CD14-positive monocyte (primary cell): ENCODE measurements at regions not wholly inside any gene's neighbourhood (a gene's known extent, or its start where the extent isn't known, plus 50 kb on each side); places are given as distances from the start of the nearest gene placed in this dataset.
A peak's percentile ranks its signal among the peaks of the same experiment; 100 is the strongest.

ENCODE experiments used
- DNase-seq, 3 donors: peaks; one replicate each; pipeline ENCODE4 v3.0.0-alpha.2; 2011 to 2022
- H2AFZ ChIP-seq: 2 replicates; pipeline ENCODE4 v1.6.0; 2012; ENCODE audit warnings: mild to moderate bottlenecking, low read depth, low read length, inconsistent platforms; ENCODE audit not compliant: insufficient read depth, poor library complexity, severe bottlenecking
- H3K27ac ChIP-seq, 2 donors: 1 replicate in 1 of 2; 2 replicates in 1 of 2; pipeline ENCODE4 v1.5.1; 2012 to 2013; ENCODE audit warnings: low read length in 2 of 2, control low read depth in 1 of 2, inconsistent platforms in 1 of 2, low read depth in 1 of 2, mild to moderate bottlenecking in 1 of 2
- H3K27me3 ChIP-seq, 2 donors: one replicate each; pipeline versions ENCODE4 v1.6.0 to v1.6.1; 2011 to 2013; ENCODE audit warnings: low read length in 2 of 2; ENCODE audit not compliant: control insufficient read depth in 2 of 2, insufficient read depth in 2 of 2
- H3K36me3 ChIP-seq, 2 donors: replicated peaks in 1 of 2; 1 replicate in 1 of 2; 2 replicates in 1 of 2; pipeline versions ENCODE4 v1.5.1 to v1.6.1; 2012 to 2013; ENCODE audit warnings: low read length in 2 of 2, control low read depth in 1 of 2, inconsistent platforms in 1 of 2, mild to moderate bottlenecking in 1 of 2; ENCODE audit not compliant: insufficient read depth in 2 of 2, control insufficient read depth in 1 of 2
- H3K4me1 ChIP-seq, 2 donors: 1 replicate in 1 of 2; 2 replicates in 1 of 2; pipeline versions ENCODE4 v1.5.1 to v1.6.1; 2012 to 2013; ENCODE audit warnings: low read length in 2 of 2, control low read depth in 1 of 2, inconsistent platforms in 1 of 2, mild to moderate bottlenecking in 1 of 2, moderate library complexity in 1 of 2; ENCODE audit not compliant: insufficient read depth in 2 of 2, control insufficient read depth in 1 of 2
- H3K4me2 ChIP-seq: replicated peaks from 2 replicates; pipeline ENCODE3; 2012; ENCODE audit warnings: low read length, moderate library complexity, mild to moderate bottlenecking; ENCODE audit not compliant: poor library complexity, severe bottlenecking; ENCODE audit errors: extremely low read depth
- H3K4me3 ChIP-seq, 3 experiments: fragments of 200-600 bp in 1 of 3; sonication (generic) in 1 of 3; replicated peaks in 1 of 3; 1 replicate in 2 of 3; 2 replicates in 1 of 3; pipeline ENCODE4 v1.5.1; 2011 to 2013; ENCODE audit warnings: low read length in 3 of 3, mild to moderate bottlenecking in 3 of 3, control low read depth in 2 of 3, low read depth in 2 of 3, inconsistent platforms in 1 of 3, moderate library complexity in 1 of 3
- H3K79me2 ChIP-seq: 2 replicates; pipeline ENCODE4 v1.6.0; 2012; ENCODE audit warnings: mild to moderate bottlenecking, control low read depth, inconsistent platforms, low read length, moderate library complexity; ENCODE audit not compliant: insufficient read depth
- H3K9ac ChIP-seq: 2 replicates; pipeline ENCODE4 v1.6.0; 2017; ENCODE audit warnings: low read length, mild to moderate bottlenecking; ENCODE audit not compliant: insufficient read depth, poor library complexity, severe bottlenecking
- H3K9me3 ChIP-seq, 2 donors: replicated peaks in 1 of 2; 1 replicate in 1 of 2; 2 replicates in 1 of 2; pipeline versions ENCODE4 v1.5.1 to v1.6.1; 2012 to 2013; ENCODE audit warnings: low read length in 2 of 2, control low read depth in 1 of 2; ENCODE audit not compliant: control insufficient read depth in 1 of 2, insufficient read depth in 1 of 2
- H4K20me1 ChIP-seq: 2 replicates; pipeline ENCODE4 v1.6.0; 2012; ENCODE audit warnings: mild to moderate bottlenecking, low read length, control low read depth, moderate library complexity; ENCODE audit not compliant: insufficient read depth
- H3K27ac Mint-ChIP-seq, 7 donors: one replicate each; pipeline ENCODE4 v1.8.0; 2020; ENCODE audit warnings: mild to moderate bottlenecking in 7 of 7, mixed read lengths in 7 of 7, moderate library complexity in 6 of 7, inconsistent platforms in 2 of 7
- H3K27me3 Mint-ChIP-seq, 3 donors: one replicate each; pipeline ENCODE4 v1.8.0; 2021 to 2022; ENCODE audit warnings: low read depth in 3 of 3, mild to moderate bottlenecking in 3 of 3, mixed read lengths in 3 of 3, moderate library complexity in 3 of 3, inconsistent platforms in 1 of 3
- H3K36me3 Mint-ChIP-seq, 2 donors: one replicate each; pipeline ENCODE4 v1.8.0; 2020; ENCODE audit warnings: mixed read lengths in 2 of 2, inconsistent platforms in 1 of 2, mild to moderate bottlenecking in 1 of 2
- H3K4me1 Mint-ChIP-seq: one replicate; pipeline ENCODE4 v1.8.0; 2020; ENCODE audit warnings: mild to moderate bottlenecking, mixed read lengths
- H3K4me3 Mint-ChIP-seq, 2 donors: one replicate each; pipeline ENCODE4 v1.8.0; 2020; ENCODE audit warnings: mild to moderate bottlenecking in 2 of 2, mixed read lengths in 2 of 2, moderate library complexity in 1 of 2
- H3K9me3 Mint-ChIP-seq, 7 donors: one replicate each; pipeline ENCODE4 v1.8.0; 2020 to 2022; ENCODE audit warnings: mixed read lengths in 7 of 7, mild to moderate bottlenecking in 6 of 7, moderate library complexity in 6 of 7, inconsistent platforms in 2 of 7
- WGBS: methylation state at CpG from one replicate; pipeline ENCODE4 v1.1.5; 2013; ENCODE audit warnings: missing lambda C conversion rate; ENCODE audit not compliant: insufficient coverage; 5-methylcytosine and 5-hydroxymethylcytosine counted together
- intact Hi-C, 2 donors: fragments of 100-400 bp; cut with micrococcal nuclease; formaldehyde crosslinking; loops; one replicate each; pipeline versions ENCODE4 v1.15.0 to v1.15.1; 2023
- TF ChIP-seq, protein P1 (sequence below): fragments of 200-600 bp; IDR thresholded peaks from one replicate; pipeline ENCODE4 v1.8.0; 2022; ENCODE audit warnings: antibody characterized with exemption, mild to moderate bottlenecking

GRCh38 chr2:215697496-215697895, 261.6 kb upstream of the FN1 start:
- Mint-ChIP-seq H3K9me3 (peaks cover 0 to 7% (median 4%) of the 10 kb centered on the region in 7 donors), H3K4me3 (no peak overlapping the region), H3K27ac (peak overlapping the region in 6 of 7 donors; percentile 66 to 91 (median 83)), H3K36me3 (peaks cover 2 to 3% of the 10 kb centered on the region in 2 donors), H3K4me1 (peaks cover 73% of the 10 kb centered on the region), H3K27me3 (peaks cover 2 to 5% (median 2%) of the 10 kb centered on the region in 3 donors)
- Histone ChIP-seq H3K4me2 (no peak overlapping the region), H3K36me3 (no peaks in the 10 kb centered on the region), H3K4me1 (peaks cover 70 to 80% of the 10 kb centered on the region in 2 donors), H3K27me3 (peaks cover 0 to 4% of the 10 kb centered on the region in 2 donors), H4K20me1 (no peaks in the 10 kb centered on the region), H3K27ac (peak overlapping the region in 1 of 2 donors; percentile 0), H3K79me2 (no peaks in the 10 kb centered on the region), H3K4me3 (no peak overlapping the region), H2AFZ (no peak overlapping the region), H3K9me3 (no peaks in the 10 kb centered on the region), H3K9ac (no peak overlapping the region)
- no CpG with 5 or more reads among the region's 6 CpGs for WGBS
- intact Hi-C loops = no loop called here
- TF ChIP-seq, protein P1, sequence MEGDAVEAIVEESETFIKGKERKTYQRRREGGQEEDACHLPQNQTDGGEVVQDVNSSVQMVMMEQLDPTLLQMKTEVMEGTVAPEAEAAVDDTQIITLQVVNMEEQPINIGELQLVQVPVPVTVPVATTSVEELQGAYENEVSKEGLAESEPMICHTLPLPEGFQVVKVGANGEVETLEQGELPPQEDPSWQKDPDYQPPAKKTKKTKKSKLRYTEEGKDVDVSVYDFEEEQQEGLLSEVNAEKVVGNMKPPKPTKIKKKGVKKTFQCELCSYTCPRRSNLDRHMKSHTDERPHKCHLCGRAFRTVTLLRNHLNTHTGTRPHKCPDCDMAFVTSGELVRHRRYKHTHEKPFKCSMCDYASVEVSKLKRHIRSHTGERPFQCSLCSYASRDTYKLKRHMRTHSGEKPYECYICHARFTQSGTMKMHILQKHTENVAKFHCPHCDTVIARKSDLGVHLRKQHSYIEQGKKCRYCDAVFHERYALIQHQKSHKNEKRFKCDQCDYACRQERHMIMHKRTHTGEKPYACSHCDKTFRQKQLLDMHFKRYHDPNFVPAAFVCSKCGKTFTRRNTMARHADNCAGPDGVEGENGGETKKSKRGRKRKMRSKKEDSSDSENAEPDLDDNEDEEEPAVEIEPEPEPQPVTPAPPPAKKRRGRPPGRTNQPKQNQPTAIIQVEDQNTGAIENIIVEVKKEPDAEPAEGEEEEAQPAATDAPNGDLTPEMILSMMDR = no peak
- DNase-seq = no peak

- Histone ChIP-seq H3K79me2 (no peaks in the 10 kb centered on the region), H2AFZ (no peak overlapping the region), H3K36me3 (no peaks in the 10 kb centered on the region), H3K27me3 (peaks cover 0 to 7% of the 10 kb centered on the region in 2 donors), H3K9ac (no peak overlapping the region), H3K27ac (peak overlapping the region in 1 of 2 donors; percentile 0), H4K20me1 (no peaks in the 10 kb centered on the region), H3K9me3 (no peaks in the 10 kb centered on the region), H3K4me1 (peaks cover 69 to 75% of the 10 kb centered on the region in 2 donors), H3K4me2 (peak overlapping the region; percentile 6), H3K4me3 (peak overlapping the region in 1 of 3 experiments; percentile 4)
- intact Hi-C loops = no loop called here
- Mint-ChIP-seq H3K27me3 (peaks cover 2 to 10% (median 2%) of the 10 kb centered on the region in 3 donors), H3K36me3 (peaks cover 2 to 3% of the 10 kb centered on the region in 2 donors), H3K9me3 (peaks cover 0 to 7% (median 4%) of the 10 kb centered on the region in 7 donors), H3K4me3 (no peak overlapping the region), H3K27ac (peak overlapping the region; percentile 47 to 91 (median 82)), H3K4me1 (peaks cover 72% of the 10 kb centered on the region)
- TF ChIP-seq, protein P1 = no peak
- peak; percentile 64 to 88 (median 65) for DNase-seq
- 0% methylated on average over 1 of the region's 2 CpGs for WGBS
Observed at GRCh38 chr2:215697003-215697402, 261.1 kb upstream of the FN1 start.
